ENCODE measurements at regions not wholly inside any gene's neighbourhood (a gene's known extent, or its start where the extent isn't known, plus 50 kb on each side); places are given as distances from the start of the nearest gene placed in this dataset.

- Histone ChIP-seq H3K36me3 (no peaks in the 10 kb centered on the region), H3K27me3 (no peaks in the 10 kb centered on the region), H3K4me1 (no peaks in the 10 kb centered on the region), H3K9me3 (no peaks in the 10 kb centered on the region), H3K4me3 (no peak overlapping the region), H3K27ac (no peak overlapping the region)
- intact Hi-C loops (cut with DNase I) = loop anchor here in 1 of 2 donors (10.0 kb wide), 1 partner anchor 388 kb away; no protein-coding TSS in a partner anchor
- ATAC-seq (peak in 3 of 4 donors; percentile 26 to 50 (median 36)), DNase-seq (no peak)
- TF ChIP-seq CTCF (IDR thresholded peaks at IDR 0.05) (no peak), POLR2A (IDR thresholded peaks at IDR 0.05) (no peak)
- 33% methylated on average over 3 of the region's 3 CpGs for WGBS (ENCODE audit: insufficient coverage, low coverage, low lambda C conversion rate, missing lambda C conversion rate)
Measured at GRCh38 chr9:107982745-107983144, 493.2 kb upstream of the KLF4 start.

GRCh38 chr9:107982001-107982400, 492.4 kb upstream of the KLF4 start:
- H3K4me3 ChIP-seq = no peak overlapping the region
- no peaks in the 10 kb centered on the region for H3K27me3 ChIP-seq
- TF ChIP-seq CTCF (IDR thresholded peaks at IDR 0.05) (no peak), POLR2A (IDR thresholded peaks at IDR 0.05) (no peak)
- ATAC-seq (no peak), DNase-seq (no peak)
- no peaks in the 10 kb centered on the region for H3K9me3 ChIP-seq
- H3K4me1 ChIP-seq = no peaks in the 10 kb centered on the region
- WGBS (ENCODE audit: insufficient coverage, low coverage, low lambda C conversion rate, missing lambda C conversion rate) = 50% methylated on average over 1 of the region's 1 CpG
- intact Hi-C loops (cut with DNase I) = loop anchor here in 1 of 2 donors (10.0 kb wide), 1 partner anchor 387 kb away; no protein-coding TSS in a partner anchor
- H3K36me3 ChIP-seq = no peaks in the 10 kb centered on the region
- no peak overlapping the region for H3K27ac ChIP-seq

- no peak for DNase-seq
Measured at GRCh38 chr9:107980984-107981383, 491.4 kb upstream of the KLF4 start.

GRCh38 chr9:107976767-107977166, 487.2 kb upstream of the KLF4 start:
- no peaks in the 10 kb centered on the region for H3K36me3 ChIP-seq
- no peak for TF ChIP-seq POLR2A (IDR thresholded peaks at IDR 0.05)
- no peak for TF ChIP-seq CTCF (IDR thresholded peaks at IDR 0.05)
- no peak overlapping the region for H3K27ac ChIP-seq
- intact Hi-C loops (cut with DNase I) = no loop called here
- no peaks in the 10 kb centered on the region for H3K9me3 ChIP-seq
- peak; percentile 64 to 77 (median 72) for ATAC-seq
- no CpG with 5 or more reads among the region's 1 CpG for WGBS (ENCODE audit: insufficient coverage, low coverage, low lambda C conversion rate, missing lambda C conversion rate)
- H3K4me1 ChIP-seq = no peaks in the 10 kb centered on the region
- DNase-seq = peak in 2 of 3 donors; percentile 47 to 57
- H3K4me3 ChIP-seq = no peak overlapping the region
- H3K27me3 ChIP-seq = no peaks in the 10 kb centered on the region

More at GRCh38 chr9:107980984-107981383, 491.4 kb upstream of the KLF4 start:
- Histone ChIP-seq H3K36me3 (no peaks in the 10 kb centered on the region), H3K9me3 (no peaks in the 10 kb centered on the region), H3K27me3 (no peaks in the 10 kb centered on the region), H3K27ac (no peak overlapping the region), H3K4me1 (no peaks in the 10 kb centered on the region), H3K4me3 (no peak overlapping the region)
- 67% methylated on average over 2 of the region's 2 CpGs for WGBS (ENCODE audit: insufficient coverage, low coverage, low lambda C conversion rate, missing lambda C conversion rate)
- TF ChIP-seq CTCF (IDR thresholded peaks at IDR 0.05) = no peak
- TF ChIP-seq POLR2A (IDR thresholded peaks at IDR 0.05) = no peak
- intact Hi-C loops (cut with DNase I) = loop anchor here in 1 of 2 donors (10.0 kb wide), 1 partner anchor 386 kb away; no protein-coding TSS in a partner anchor
- ATAC-seq = no peak

Measured in right lobe of liver (tissue), 6 donors.